ENCODE measurements at regions not wholly inside any gene's neighbourhood (a gene's known extent, or its start where the extent isn't known, plus 50 kb on each side); places are given as distances from the start of the nearest gene placed in this dataset.

DNA sequence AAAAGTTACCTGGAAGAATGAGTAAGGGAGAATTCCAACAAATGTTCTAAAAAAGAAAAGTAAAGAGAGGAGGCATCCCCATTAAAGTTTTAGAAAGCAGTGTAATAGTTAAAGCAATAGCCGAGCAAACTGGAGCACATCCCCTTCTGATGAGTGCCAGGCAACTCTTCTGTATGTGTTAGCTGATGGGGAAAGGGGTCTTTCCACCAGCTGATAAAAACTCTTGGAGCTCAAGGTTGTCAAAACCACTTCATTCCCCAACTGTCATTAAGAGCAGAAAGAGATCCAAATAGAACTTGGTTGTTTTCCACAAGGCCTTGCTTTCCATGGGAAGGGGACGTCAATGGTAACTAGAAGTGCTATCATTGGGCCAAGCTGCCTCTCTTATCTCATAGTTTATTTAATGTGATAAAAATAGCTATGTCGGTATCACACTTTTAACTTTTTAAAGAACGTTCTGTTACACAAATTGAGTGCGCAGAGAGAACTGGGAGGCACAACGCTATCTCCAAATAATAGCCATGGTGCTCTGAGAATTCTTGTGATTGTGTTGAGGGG is 116.9 kb downstream of the POLR2M start:
- no peak for ATAC-seq

DNA sequence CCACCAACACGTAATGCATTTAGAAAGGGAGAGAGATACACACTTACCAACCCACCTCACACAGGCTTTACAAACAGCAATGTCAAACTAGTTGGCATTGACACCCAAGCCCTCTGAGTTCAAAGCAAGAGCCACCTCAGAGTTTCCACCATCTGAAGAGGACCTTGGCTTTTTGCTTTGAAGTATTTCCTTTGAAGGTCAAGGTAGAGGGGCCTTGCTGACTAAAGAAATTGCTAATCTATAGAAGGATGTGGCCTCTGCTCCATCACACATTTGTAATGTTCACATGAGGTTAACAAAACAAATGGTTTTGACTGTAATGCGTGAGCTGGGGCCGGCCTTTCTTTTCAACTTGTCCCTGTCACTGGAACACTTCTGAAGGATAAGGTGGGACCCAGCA is 117.7 kb downstream of the POLR2M start:
- no peak for ATAC-seq

DNA sequence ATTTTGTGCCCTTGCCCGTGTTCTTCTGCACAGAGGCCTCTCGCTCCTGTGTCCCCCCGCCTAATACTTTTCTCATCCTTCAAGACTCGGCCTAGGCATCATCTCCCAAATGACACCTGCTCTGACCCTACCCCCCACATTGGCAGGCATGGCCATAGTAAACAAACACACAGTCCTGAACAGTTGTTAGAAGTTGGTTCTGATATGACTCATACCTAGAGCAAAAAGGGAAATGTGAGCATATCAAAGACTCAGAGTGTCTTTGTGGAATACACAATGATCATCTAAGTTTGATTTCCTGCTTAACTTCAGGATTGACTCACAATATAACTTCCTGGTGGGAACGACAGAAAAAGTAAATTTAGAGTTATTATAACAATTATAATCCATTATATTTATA is 120.5 kb downstream of the POLR2M start:
- no peak for ATAC-seq

DNA sequence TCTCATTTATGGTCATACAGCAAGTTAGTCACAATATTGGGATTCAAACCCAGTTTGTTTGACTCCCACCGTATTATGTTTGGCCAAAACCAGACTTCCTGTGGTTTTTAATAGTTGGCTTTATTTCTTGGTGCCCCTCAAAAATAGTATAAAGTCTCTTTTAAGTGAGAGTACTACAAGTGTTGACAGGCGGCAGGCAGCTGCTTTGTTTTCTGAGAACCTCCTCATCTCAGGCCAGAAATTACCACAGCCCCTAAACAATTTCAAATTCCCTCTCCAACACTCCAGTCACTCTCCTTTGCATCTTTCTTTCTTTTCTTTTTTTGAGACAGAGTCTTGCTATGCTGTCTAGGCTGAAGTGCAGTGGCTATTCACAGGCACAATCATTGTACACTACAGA is 121.5 kb downstream of the POLR2M start:
- no peak for ATAC-seq

DNA sequence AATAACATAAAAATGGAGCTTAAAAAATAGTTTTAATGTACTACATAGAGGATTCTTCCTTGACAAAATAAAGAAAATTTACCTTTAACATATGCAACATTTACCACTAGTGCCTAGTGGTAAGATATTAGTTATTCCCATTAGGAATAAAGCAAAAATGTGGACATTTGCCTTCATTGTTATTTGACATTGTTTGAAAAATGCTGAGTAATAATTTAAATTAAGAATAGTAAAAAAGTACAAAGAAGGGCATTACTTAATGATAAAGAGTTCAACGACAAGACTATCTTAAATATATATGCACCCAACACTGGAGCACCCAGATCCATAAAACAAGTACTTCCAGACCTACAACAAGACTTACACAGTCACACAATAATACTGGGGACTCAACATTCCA is 125.7 kb downstream of the POLR2M start:
- no peak for ATAC-seq

DNA sequence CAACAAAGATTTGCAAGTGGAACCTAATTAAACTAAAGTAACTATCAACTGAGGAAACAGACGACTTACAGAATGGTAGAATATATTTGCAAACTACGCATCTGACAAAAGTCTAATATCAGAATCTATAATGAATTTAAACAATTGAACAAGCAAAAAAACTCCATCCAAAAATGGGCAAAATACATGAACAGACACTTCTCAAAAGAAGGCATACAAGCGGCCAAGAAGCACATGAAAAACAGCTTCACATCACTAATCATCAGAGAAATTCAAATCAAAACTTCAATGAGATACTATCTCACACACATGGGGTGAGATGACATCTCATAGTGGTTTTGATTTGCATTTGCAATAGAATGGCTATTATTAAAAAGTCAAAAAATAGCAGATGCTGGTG is 128.6 kb downstream of the POLR2M start:
- no peak for ATAC-seq

DNA sequence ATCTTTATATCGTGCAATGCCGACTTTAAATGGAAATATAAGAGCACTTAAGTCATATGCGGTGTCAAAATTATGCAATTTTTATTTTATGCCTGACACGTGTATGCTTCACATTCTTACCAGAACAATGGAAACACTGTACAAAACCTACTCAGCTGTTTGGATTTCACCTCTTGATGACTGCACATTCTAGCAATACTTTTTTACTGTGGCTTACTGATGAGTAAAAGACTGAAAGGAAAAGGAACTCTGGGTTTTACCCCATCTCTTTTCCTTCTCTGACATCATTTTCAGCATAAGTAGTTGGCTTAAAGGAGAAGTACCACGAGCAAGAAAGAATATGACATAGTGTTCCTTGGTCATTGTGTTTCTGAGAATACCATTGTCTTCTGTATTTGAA is 142.8 kb downstream of the POLR2M start:
- no peak for ATAC-seq

DNA sequence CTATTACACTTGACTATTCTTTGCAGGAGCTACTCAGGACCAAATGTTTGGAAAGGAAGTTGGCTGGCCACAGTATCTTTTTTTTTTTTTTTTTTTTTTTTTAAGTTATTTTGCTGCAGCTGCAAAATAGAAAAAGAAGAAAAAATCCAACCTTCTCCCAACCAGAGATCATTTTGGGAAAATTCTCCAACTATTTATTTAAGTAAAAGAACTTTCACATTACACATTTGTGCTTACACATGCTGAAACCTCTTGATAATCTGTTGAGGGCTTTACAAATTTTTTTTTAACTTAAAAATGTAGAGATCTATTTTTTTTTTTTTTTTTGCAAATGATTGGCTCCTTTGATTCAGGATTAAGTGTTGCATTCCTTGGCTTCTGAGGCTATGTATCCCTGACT is 148.0 kb downstream of the POLR2M start:
- ATAC-seq: no peak

DNA sequence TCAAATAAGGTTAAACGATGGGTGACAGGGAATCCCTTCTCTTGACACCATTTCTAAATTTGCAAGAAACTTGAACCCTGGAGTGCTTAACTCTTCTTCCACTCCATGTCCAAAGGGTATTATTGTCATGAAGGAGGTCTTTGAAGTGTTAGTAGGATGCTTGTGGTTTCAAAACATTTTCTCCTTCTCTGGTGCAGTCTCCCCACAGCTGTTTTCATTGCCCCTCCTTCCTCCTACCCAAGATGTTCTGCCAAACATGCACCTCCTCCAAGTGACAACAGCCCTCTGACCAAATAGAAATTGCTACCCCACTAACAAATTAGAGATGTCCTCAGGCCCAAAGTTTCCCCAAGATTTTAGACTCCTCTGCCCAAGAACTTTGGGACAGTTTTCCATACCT is 151.4 kb downstream of the POLR2M start:
- no peak for ATAC-seq

DNA sequence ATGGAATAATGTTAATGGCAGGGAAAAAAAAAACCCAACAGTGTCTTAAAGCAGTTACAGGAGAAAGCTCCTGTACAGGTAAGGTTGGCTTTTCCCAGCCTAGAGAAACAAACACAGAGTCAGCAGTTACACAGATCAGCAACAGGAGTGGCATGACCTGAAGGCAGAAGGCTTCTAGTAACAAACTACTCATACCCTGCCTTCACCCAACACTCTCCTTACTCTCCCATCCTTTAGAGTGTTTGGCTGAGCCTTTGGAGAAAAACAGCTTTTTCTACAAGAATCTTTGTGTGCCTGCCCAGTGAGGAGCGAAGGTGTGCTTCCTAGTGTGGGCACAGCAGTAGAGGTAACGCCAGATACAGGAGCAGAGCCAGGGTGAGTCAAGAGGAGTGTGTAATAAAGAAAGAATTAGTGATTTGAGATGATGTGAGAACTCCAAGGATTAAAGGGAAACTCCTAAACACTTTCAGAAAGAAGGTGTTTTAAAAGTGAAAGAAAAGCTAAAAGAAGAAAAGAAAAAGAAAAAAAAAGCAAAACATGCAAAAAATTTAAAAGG is 152.7 kb downstream of the POLR2M start:
- peak; percentile 54 for ATAC-seq

DNA sequence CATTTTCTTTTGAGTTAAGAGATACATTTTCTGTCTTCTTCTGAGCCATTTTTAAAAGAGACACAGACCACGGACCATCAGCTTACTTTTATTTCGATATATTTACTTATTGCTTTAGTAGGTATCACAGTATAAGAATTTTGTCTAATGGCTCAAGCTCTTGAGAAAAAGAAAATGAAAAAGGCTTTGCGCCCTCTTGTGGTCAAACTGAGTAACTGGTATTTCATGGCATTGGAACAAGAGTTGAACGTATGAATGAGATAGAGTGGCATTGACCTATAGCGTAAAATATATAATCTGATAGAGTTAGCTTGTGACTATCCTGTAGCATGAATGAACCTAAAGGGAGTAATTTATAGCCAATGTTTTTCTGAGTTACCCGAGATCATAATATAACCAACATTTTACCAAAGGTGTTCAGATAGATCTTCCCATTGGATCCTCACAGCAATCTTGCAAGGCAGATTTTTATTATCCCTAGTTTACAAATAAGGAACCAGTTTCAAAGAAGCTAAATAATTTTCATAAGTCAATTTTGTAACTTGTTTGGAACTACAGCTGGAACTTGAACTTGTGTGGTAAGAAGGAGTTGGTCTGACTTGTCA is 154.6 kb downstream of the POLR2M start:
- peak; percentile 42 for ATAC-seq

DNA sequence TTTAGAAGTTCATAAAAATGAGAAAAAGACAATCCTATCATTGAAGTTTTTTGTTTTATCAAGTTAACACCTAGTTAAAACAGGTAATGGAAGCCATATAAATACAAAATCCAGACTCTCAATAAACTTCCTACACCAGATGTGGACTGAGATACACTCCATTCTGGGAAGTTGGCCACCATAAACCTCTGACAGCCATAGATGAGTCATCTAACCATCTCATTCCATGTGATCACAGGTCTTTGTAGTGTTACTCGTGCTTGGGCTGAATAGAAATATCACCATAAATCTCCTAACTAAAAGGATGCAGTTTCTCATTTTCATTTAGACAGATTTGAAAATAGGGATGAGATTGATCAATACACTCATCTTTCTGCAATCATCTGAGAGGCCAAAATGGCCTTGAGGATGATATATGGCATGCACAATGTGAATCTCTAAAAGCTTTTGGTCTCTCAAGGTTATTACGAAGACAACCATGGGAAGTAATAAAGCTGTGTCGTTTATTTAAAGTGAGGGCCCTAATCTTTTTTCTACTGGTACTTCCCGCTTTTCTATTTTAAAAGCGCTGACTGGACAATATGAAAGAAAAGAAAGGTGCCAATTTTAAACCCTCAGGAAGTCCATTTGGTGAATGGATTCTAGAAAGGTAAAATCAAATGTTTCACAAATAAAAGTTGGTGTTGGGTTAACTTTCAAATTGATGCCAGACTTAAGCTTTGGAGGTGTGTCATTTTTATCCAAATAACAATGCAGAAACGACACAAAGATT is 155.5 kb downstream of the POLR2M start:
- ATAC-seq: no peak

DNA sequence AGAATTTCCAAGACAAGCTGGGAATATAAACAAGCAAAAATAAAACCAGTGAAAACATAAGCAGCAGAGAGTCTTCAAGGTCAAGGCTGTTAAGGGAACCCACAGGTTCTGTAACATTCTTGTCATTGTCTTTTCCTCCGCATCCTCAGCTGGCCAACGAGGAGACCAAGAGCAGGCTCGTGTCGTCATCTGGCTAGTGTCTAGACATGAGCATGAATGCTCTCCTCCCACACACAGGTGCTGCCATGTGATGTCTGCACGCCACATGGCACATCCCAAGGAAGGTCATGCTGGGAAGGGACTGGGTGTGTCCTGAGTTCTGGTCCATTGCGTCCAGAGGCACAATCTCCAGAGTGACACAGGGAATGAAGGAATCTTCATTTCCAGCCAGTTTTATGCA is 156.2 kb downstream of the POLR2M start:
- ATAC-seq: no peak

DNA sequence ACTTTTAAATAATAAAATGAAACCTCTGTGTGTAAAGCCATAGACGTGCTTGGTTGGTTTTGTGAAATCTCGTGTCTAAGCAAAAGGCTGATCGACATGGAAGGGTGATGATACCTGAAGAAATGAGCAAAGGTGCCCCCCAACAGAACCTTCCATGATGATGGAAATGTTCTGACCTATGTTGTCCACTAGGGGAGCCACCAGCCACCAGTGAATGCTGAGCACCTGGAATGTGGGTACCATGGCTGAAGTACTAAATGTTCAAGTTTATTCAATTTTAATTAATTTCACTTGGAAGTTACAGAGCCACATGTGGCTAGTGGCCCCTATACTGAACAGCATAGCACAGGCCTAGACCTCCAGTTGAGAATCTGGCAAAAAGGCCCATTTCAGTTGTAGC is 158.8 kb downstream of the POLR2M start:
- peak; percentile 16 for ATAC-seq

DNA sequence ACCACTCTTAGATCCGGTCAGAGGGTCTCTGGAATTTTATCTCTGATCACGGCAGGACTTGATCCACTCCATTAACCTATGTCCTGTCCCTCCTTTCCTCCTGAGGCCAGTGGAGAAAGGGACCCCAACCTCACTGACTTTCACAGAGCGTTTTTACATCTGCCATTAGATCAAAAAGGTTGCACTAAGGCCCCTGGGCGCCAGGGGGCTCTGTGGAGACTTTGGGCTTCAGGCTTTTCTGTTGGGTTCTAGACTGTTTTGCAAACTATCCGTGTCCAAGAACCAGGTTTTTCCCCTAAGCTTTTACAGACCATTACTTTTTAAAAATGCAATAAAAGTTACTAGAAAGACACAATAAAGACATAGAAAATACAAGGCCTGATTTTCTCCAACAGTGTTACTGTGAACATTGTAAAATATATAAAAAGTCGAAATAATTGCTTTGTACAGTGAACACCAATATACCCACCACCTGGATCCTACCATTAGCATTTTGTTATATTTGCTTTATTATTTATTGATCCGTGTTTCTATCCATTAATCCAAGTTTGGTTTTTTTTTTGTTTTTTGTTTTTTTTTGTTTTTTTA is 159.7 kb downstream of the POLR2M start:
- peak; percentile 37 for ATAC-seq

DNA sequence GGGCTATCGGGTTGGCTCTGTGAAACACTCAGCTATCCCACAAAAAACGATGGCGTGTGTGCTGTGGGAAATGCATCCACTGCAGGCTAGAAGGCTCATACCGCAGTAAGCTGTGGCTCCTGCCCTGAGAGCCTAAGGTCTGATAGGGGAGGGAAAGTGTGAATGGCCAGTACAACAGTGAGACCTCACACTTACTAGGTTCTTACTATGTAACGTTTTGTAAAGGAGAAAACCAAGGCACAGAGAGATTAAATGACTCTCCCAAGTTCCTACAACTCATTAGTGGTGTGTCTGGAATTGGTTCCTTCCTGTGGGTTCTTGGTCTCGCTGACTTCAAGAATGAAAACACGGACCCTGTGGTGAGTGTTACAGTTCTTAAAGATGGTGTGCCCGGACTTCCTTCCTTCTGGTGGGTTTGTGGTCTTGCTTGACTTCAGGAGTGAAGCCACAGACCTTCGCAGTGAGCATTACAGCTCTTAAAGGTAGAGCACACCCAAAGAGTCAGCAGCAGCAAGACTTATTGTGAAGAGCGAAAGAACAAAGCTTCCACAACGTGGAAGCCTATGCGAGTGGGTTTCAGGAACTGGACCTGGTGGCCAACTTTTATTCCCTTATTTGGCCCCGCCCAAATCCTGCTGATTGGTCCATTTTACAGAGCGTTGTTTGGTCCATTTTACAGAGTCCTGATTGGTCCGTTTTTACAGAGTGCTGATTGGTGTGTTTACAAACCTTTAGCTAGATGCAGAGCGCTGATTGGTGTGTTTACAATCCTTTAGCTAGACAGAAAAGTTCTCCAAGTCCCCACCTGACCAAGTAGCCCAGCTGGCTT is 161.7 kb downstream of the POLR2M start:
- no peak for ATAC-seq

DNA sequence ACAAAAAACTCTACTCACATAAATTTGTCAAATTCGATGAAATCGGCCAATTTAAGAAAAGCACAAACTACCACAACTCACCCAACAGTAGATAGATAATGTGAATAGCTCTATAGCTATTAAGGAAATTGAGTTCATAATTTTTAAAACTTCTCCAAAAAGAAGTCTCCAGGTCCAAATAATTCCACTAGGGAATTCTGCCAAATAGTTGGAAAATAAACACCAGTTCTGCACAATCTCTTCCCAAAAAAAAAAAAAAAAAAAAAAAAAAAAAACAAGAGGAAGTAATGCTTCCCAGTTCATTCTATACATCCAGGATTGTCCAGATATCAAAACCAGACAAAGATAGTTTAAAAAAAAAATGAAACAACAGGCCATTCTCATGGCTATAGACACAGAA is 164.2 kb downstream of the POLR2M start:
- no peak for ATAC-seq

DNA sequence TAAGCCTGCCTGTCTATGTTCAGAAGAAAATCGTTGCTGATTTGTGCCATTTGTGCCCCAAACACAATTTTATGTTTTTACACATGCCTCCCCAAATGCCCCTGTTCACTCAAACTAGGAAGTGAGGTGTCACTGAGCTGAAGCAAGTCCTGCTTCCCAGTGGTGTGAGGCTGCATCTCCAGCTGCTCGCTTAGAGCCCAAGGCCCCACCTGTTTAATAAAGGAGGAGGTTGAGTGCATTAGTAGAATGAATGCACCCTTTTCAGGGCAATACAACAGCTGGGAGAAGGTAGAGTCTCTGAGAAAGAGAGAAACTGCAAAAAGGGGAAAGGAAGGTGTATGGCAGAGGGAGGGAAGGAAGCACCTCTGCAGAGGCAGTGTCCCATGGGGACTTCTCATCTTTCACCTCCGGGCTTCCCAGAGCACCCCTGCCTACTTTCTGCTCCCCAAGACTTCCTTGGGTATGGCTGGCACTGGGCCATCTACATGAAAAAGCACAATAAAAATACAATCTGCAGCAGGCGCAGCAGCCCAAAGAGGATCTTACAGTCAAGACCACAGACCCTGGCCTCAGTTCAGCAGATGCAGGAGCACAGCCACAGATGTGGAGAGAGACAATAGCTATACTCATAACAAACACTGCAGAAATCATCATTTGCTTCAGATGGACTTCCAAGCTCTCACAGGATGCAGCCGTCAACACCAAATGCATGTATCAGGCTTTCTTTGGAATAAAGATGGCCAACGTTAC is 165.9 kb downstream of the POLR2M start:
- no peak for ATAC-seq

DNA sequence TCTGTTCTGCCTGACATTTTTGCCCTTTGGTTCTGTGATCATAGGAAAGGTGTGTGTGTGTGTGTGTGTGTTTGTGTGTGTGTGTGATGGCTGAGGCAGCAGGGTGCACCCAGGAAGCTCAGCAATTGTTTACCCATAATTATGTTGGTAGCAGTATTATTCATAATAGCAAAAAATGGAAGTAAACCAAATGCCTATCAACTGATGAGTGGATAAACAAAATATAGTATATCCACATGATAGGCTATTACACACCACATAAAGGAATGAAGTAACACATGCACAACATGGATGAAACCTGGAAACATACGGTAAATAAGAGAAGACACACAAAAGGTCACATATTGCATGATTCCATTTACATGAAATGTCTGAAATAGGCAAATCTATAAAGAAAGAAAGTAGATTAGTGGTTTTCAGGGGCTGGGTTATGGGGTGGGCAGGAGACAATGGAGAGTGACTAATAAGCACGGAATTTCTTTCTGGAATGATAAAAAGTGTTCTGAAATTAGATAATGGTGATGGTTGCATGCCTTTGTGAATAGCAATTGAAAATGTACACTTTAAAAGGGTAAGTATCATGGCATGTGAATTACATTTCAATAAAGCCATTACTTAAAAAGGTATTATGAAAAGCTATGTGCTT is 167.2 kb downstream of the POLR2M start:
- no peak for ATAC-seq

DNA sequence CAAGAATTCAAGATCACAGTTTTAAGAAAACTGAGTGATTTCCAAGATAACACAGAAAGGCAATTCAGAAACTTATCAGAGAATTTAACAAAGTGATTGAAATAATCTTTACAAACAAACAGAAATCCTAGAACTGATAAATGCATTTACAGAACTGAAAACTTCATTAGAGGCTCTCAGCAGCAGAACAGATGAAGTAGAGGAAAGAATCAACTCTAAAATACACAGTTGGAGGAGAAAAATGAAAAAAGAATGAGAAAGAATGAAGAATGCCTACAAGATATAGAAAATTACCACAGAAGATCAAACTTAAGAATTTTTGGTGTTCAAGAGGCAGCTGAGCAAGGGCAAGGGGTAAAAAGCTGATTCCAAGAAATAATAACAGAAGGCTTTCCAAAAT is 168.8 kb downstream of the POLR2M start:
- ATAC-seq: no peak

DNA sequence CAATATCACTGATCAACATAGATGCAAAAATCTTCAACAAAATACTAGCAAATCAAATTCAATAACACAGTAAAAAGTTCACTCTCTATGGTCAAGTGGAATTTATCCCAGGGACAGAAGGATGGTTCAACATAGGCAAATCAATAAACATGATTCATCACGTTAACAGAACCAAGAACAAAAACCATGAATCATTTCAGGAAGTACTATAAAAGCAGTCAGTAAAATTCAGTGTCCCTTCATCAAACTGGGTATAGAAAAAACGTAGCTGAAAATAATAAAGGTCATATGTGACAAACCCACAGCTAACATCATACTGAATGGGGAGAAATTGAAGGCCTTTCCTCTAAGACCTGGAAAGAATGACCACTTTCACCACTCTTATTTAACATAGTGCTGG is 172.1 kb downstream of the POLR2M start:
- ATAC-seq: no peak
